A673 (cell line): ENCODE measurements at regions not wholly inside any gene's neighbourhood (a gene's known extent, or its start where the extent isn't known, plus 50 kb on each side); places are given as distances from the start of the nearest gene placed in this dataset.

Source experiments
- BruUV-seq: library from RNA; stranded (reverse); fragments of 400-500 nt; replicated peaks from 2 replicates; lab custom pipeline; 2021; lab: Mats Ljungman, UMichigan
- CTCF ChIA-PET: fragments of 300-600 bp; sonication (Branson Sonifier 250); formaldehyde crosslinking; loops from one replicate; lab custom pipeline; 2022; ENCODE audit warnings: antibody characterized with exemption; lab: Charles Lee
- POLR2A ChIA-PET: fragments of 300-600 bp; sonication (Branson Sonifier 250); formaldehyde crosslinking; loops from one replicate; lab custom pipeline; 2022; ENCODE audit warnings: antibody characterized with exemption; ENCODE audit not compliant: low non-redundant PET; lab: Charles Lee
- DNase-seq: peaks from one replicate; pipeline ENCODE4 v3.0.0-alpha.2; 2015; ENCODE audit warnings: low spot score
- H3K27ac ChIP-seq: fragments of 200-600 bp; sonication (generic); 2 replicates; pipeline ENCODE4 v1.5.1; 2016; ENCODE audit warnings: mixed run types, low read depth, mild to moderate bottlenecking, mixed read lengths, antibody characterized with exemption, low read length; ENCODE audit not compliant: poor library complexity, severe bottlenecking
- H3K27me3 ChIP-seq: fragments of 200-600 bp; sonication (generic); replicated peaks from 2 replicates; pipeline ENCODE4 v1.6.1; 2017; ENCODE audit warnings: mixed run types, low read depth, mild to moderate bottlenecking, mixed read lengths, antibody characterized with exemption, low read length; ENCODE audit not compliant: insufficient read depth, poor library complexity
- H3K36me3 ChIP-seq: fragments of 200-600 bp; sonication (generic); 2 replicates; pipeline ENCODE4 v1.6.1; 2016; ENCODE audit warnings: mixed run types, mild to moderate bottlenecking, mixed read lengths, antibody characterized with exemption, low read length; ENCODE audit not compliant: insufficient read depth, poor library complexity, severe bottlenecking
- H3K4me1 ChIP-seq: fragments of 200-600 bp; sonication (generic); 2 replicates; pipeline ENCODE4 v1.6.1; 2017; ENCODE audit warnings: mixed run types, mild to moderate bottlenecking, mixed read lengths, antibody characterized with exemption, low read length; ENCODE audit not compliant: insufficient read depth, poor library complexity, severe bottlenecking
- H3K4me3 ChIP-seq: fragments of 200-600 bp; sonication (generic); 2 replicates; pipeline ENCODE4 v1.5.1; 2016; ENCODE audit warnings: low read depth, mixed run types, mild to moderate bottlenecking, mixed read lengths, low read length; ENCODE audit not compliant: poor library complexity, severe bottlenecking
- H3K9me3 ChIP-seq: fragments of 200-600 bp; sonication (generic); 2 replicates; pipeline ENCODE4 v1.6.1; 2016; ENCODE audit warnings: mixed run types, low read depth, mild to moderate bottlenecking, mixed read lengths, antibody characterized with exemption, low read length; ENCODE audit not compliant: poor library complexity, severe bottlenecking
- CTCF ChIP-seq: fragments of 300-800, 200-600 bp; sonication (generic); conservative IDR thresholded peaks from 2 replicates; pipeline ENCODE4 v1.5.1; 2017; ENCODE audit warnings: low read depth, mild to moderate bottlenecking, antibody characterized with exemption, low read length, moderate library complexity, mixed read lengths
- EZH2 ChIP-seq: fragments of 200-600 bp; sonication (generic); IDR thresholded peaks from 2 replicates; pipeline ENCODE4 v1.6.1; 2017; ENCODE audit warnings: borderline replicate concordance, low read depth, mild to moderate bottlenecking, mixed read lengths, antibody characterized with exemption, low read length; ENCODE audit not compliant: poor library complexity, severe bottlenecking
- intact Hi-C: fragments of 100-400 bp; cut with micrococcal nuclease; formaldehyde crosslinking; loops from one replicate; pipeline ENCODE4 v1.10.0; 2022; ENCODE audit not compliant: unreplicated experiment

- ChIA-PET CTCF (no interaction called here), POLR2A (no interaction called here)
- Histone ChIP-seq H3K4me1 (no peaks in the 10 kb centered on the region), H3K4me3 (no peak overlapping the region), H3K27me3 (peaks cover 60% of the 10 kb centered on the region), H3K27ac (no peak overlapping the region), H3K9me3 (no peaks in the 10 kb centered on the region), H3K36me3 (no peaks in the 10 kb centered on the region)
- intact Hi-C loops, result no loop called here
- no peak for DNase-seq
- no peak for TF ChIP-seq EZH2
- TF ChIP-seq CTCF, result no peak
- no TSS peak for BruUV-seq
These were observed 244.7 kb downstream of the PTPRU start for GRCh38 chr1:29481031-29481430.

DNA sequence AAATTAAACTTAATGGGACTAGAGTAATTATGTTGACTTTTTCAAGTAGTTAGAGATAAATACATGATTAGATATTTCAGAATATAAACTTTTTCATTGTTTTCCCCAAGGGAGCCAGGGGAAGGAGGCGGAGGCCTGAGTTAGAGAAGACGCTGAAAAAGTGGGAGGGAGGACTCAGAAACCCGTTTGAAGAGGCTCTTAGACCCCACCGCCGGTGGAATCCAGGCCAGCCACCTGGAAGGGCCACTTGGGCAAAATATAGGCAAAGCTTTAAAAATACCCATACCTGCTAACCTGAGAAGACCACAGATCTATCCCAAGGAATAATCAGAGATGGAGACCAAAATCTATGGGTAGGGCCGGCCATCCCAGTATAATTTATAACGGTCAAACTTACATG is 242.6 kb downstream of the PTPRU start:
- ChIA-PET CTCF (no interaction called here), POLR2A (no interaction called here)
- no peaks in the 10 kb centered on the region for H3K36me3 ChIP-seq
- H3K9me3 ChIP-seq, result no peaks in the 10 kb centered on the region
- H3K27me3 ChIP-seq, result peaks cover 81% of the 10 kb centered on the region
- BruUV-seq, result no TSS peak
- no peak for TF ChIP-seq CTCF
- no peak for TF ChIP-seq EZH2
- H3K4me3 ChIP-seq, result no peak overlapping the region
- intact Hi-C loops, result no loop called here
- H3K27ac ChIP-seq, result no peak overlapping the region
- DNase-seq, result no peak
- H3K4me1 ChIP-seq, result no peaks in the 10 kb centered on the region

- Histone ChIP-seq H3K9me3 (no peaks in the 10 kb centered on the region), H3K4me1 (no peaks in the 10 kb centered on the region), H3K27me3 (peaks cover 82% of the 10 kb centered on the region), H3K27ac (no peak overlapping the region), H3K36me3 (no peaks in the 10 kb centered on the region), H3K4me3 (no peak overlapping the region)
- TF ChIP-seq EZH2 (no peak), CTCF (no peak)
- intact Hi-C loops, result no loop called here
- DNase-seq, result no peak
- POLR2A ChIA-PET, result no interaction called here
- CTCF ChIA-PET, result no interaction called here
- BruUV-seq, result no TSS peak
These were observed 241.9 kb downstream of the PTPRU start for GRCh38 chr1:29478151-29478791.
